Glomerular visceral epithelial cell (primary cell): ENCODE measurements at regions not wholly inside any gene's neighbourhood (a gene's known extent, or its start where the extent isn't known, plus 50 kb on each side); places are given as distances from the start of the nearest gene placed in this dataset.
"Not testable (repeated sequence)": the region's sequence is repeated elsewhere in the genome, so short reads cannot be mapped to it uniquely, and the experiment has no call there.

Source experiments
- DNase-seq: peaks from one replicate; pipeline ENCODE4 v3.0.0-alpha.2; 2016; ENCODE audit errors: extremely low spot score

GRCh38 chr3:198147993-198148392 is 188.0 kb downstream of the LMLN start:
- not testable (repeated sequence) for DNase-seq

- DNase-seq: not testable (repeated sequence)
Observed at GRCh38 chr3:198149904-198150303, 189.9 kb downstream of the LMLN start.

- not testable (repeated sequence) for DNase-seq
Observed at GRCh38 chr3:198151867-198152266, 191.8 kb downstream of the LMLN start.

- DNase-seq: not testable (repeated sequence)
Observed at GRCh38 chr3:198155771-198156170, 195.8 kb downstream of the LMLN start.

- not testable (repeated sequence) for DNase-seq
Observed at GRCh38 chr3:198157231-198157868, 197.3 kb downstream of the LMLN start.

GRCh38 chr3:198158007-198158406 is 198.0 kb downstream of the LMLN start:
- DNase-seq: not testable (repeated sequence)

- DNase-seq: peak; percentile 4
Observed at GRCh38 chr3:198167339-198168039, 207.5 kb downstream of the LMLN start.

- not testable (repeated sequence) for DNase-seq
Observed at GRCh38 chr3:198170781-198171180, 210.8 kb downstream of the LMLN start.

- not testable (repeated sequence) for DNase-seq
Observed at GRCh38 chr3:198173080-198173479, 213.1 kb downstream of the LMLN start.

GRCh38 chr3:198173929-198174574 is 214.0 kb downstream of the LMLN start:
- not testable (repeated sequence) for DNase-seq
